ENCODE measurements at regions not wholly inside any gene's neighbourhood (a gene's known extent, or its start where the extent isn't known, plus 50 kb on each side); places are given as distances from the start of the nearest gene placed in this dataset.

GRCh38 chr1:57788313-57788712, 364.5 kb upstream of the DAB1 start:
- 0 to 24% (median 14%) methylated on average over 1 of the region's 1 CpG for WGBS, 5 donors
- H3K27me3 ChIP-seq (replicated peaks in 1 of 7): no peaks in the 10 kb centered on the region
- H3K9me3 ChIP-seq: no peaks in the 10 kb centered on the region
- DNase-seq: no peak
- H3K4me1 ChIP-seq: no peaks in the 10 kb centered on the region
- intact Hi-C loops (cut with DNase I; ENCODE audit: low total_unique reads): no loop called here
- no peak overlapping the region for H3K4me3 ChIP-seq
- H3K36me3 ChIP-seq: no peaks in the 10 kb centered on the region
- no peak overlapping the region for H3K27ac ChIP-seq
- no peak for TF ChIP-seq POLR2A (IDR thresholded peaks at IDR 0.05)
- no peak for TF ChIP-seq CTCF (IDR thresholded peaks at IDR 0.05 in 8 of 11, conservative IDR thresholded peaks at IDR 0.05 in 3 of 11)
- no peak for TF ChIP-seq POLR2AphosphoS5 (IDR thresholded peaks at IDR 0.05)

- intact Hi-C loops (cut with DNase I; ENCODE audit: low total_unique reads): no loop called here
- DNase-seq: no peak
- H3K4me3 ChIP-seq: no peak overlapping the region
- TF ChIP-seq POLR2A (IDR thresholded peaks at IDR 0.05): no peak
- no peak for TF ChIP-seq POLR2AphosphoS5 (IDR thresholded peaks at IDR 0.05)
- no peak for TF ChIP-seq CTCF (IDR thresholded peaks at IDR 0.05 in 8 of 11, conservative IDR thresholded peaks at IDR 0.05 in 3 of 11)
- no peak overlapping the region for H3K27ac ChIP-seq
- no peaks in the 10 kb centered on the region for H3K36me3 ChIP-seq
- H3K9me3 ChIP-seq: no peaks in the 10 kb centered on the region
- no peaks in the 10 kb centered on the region for H3K4me1 ChIP-seq
- H3K27me3 ChIP-seq (replicated peaks in 1 of 7): no peaks in the 10 kb centered on the region
- 33 to 56% (median 46%) methylated on average over 1 of the region's 1 CpG for WGBS, 5 donors
Observed at GRCh38 chr1:57784356-57784755, 360.5 kb upstream of the DAB1 start.

GRCh38 chr1:57782357-57782756, 358.5 kb upstream of the DAB1 start:
- TF ChIP-seq CTCF (IDR thresholded peaks at IDR 0.05 in 8 of 11, conservative IDR thresholded peaks at IDR 0.05 in 3 of 11) (no peak), POLR2A (IDR thresholded peaks at IDR 0.05) (no peak), POLR2AphosphoS5 (IDR thresholded peaks at IDR 0.05) (no peak)
- Histone ChIP-seq H3K36me3 (no peaks in the 10 kb centered on the region), H3K27ac (no peak overlapping the region), H3K4me3 (no peak overlapping the region), H3K9me3 (no peaks in the 10 kb centered on the region), H3K4me1 (no peaks in the 10 kb centered on the region), H3K27me3 (replicated peaks in 1 of 7) (no peaks in the 10 kb centered on the region)
- WGBS, 5 donors: 16 to 31% (median 19%) methylated on average over 2 of the region's 2 CpGs
- intact Hi-C loops (cut with DNase I; ENCODE audit: low total_unique reads): no loop called here
- no peak for DNase-seq

DNA sequence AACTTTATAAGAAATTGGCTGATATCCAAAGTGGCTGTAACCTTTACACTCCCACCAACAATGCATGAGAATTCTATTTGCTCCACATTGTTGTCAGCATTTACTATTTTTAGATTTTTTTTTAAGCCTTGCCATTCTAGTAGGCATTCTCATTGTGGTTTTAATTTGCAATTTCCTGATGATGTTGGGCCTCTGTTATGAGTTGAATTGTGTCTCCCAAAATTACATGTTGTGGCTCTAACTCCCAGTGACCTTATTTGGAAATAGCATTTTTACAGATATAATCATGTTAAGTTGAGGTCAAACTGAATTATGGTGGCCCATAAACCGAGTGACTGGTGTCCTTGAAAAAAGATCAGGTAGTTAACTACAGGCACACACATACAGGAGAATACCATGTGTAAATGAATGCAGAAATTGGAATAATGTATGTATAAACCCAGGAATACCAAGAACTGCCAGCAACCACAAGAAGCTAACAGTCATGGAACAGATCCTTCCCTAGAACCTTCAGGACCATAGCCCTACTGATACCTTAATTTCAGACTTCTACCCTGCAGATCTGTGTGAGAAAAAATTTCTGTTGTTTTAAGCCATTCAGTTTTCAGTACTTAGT, 348.8 kb upstream of the DAB1 start:
- DNase-seq: no peak
- Histone ChIP-seq H3K4me1 (no peaks in the 10 kb centered on the region), H3K27ac (no peak overlapping the region), H3K4me3 (no peak overlapping the region), H3K9me3 (no peaks in the 10 kb centered on the region), H3K27me3 (replicated peaks in 1 of 7) (no peaks in the 10 kb centered on the region), H3K36me3 (no peaks in the 10 kb centered on the region)
- TF ChIP-seq POLR2A (IDR thresholded peaks at IDR 0.05): no peak
- TF ChIP-seq POLR2AphosphoS5 (IDR thresholded peaks at IDR 0.05): no peak
- TF ChIP-seq CTCF (IDR thresholded peaks at IDR 0.05 in 8 of 11, conservative IDR thresholded peaks at IDR 0.05 in 3 of 11): no peak
- 38 to 47% (median 40%) methylated on average over 1 of the region's 1 CpG for WGBS, 5 donors
- intact Hi-C loops (cut with DNase I; ENCODE audit: low total_unique reads): no loop called here

Data from spleen (tissue), 11 donors.